H1 (cell line): ENCODE measurements at regions not wholly inside any gene's neighbourhood (a gene's known extent, or its start where the extent isn't known, plus 50 kb on each side); places are given as distances from the start of the nearest gene placed in this dataset.

Experiments used
- CTCF ChIA-PET: fragments of 300-600 bp; sonication (Branson Sonifier 250); formaldehyde crosslinking; loops from one replicate; lab custom pipeline; 2021; ENCODE audit not compliant: partially characterized antibody; lab: Charles Lee
- POLR2A ChIA-PET: fragments of 300-600 bp; sonication (Branson Sonifier 250); formaldehyde crosslinking; loops from one replicate; lab custom pipeline; 2021; ENCODE audit warnings: inconsistent platforms; ENCODE audit not compliant: partially characterized antibody; lab: Charles Lee
- DNase-seq, 2 experiments: peaks; one replicate each; pipeline versions ENCODE4 v3.0.0 to v3.0.0-alpha.2; 2010 to 2022; ENCODE audit warnings: low spot score in 2 of 2, low read depth in 1 of 2, mixed read lengths in 1 of 2
- FAIRE-seq: peaks from 2 replicates; lab custom pipeline; 2011; peaks lifted over from hg19 to GRCh38; lab: Jason Lieb, UNC
- H2AFZ ChIP-seq: 2 replicates; pipeline ENCODE4 v1.8.1; 2012; ENCODE audit warnings: low read length, inconsistent platforms
- H2AK5ac ChIP-seq: 2 replicates; pipeline ENCODE4 v1.6.1; 2013; ENCODE audit warnings: low read depth, low read length
- H2BK120ac ChIP-seq: replicated peaks from 2 replicates; pipeline ENCODE3; 2013; ENCODE audit warnings: low read depth, low read length, inconsistent platforms
- H2BK12ac ChIP-seq: 2 replicates; pipeline ENCODE4 v1.6.1; 2013; ENCODE audit warnings: low read depth, low read length
- H2BK15ac ChIP-seq: 2 replicates; pipeline ENCODE4 v1.6.1; 2013; ENCODE audit warnings: low read length
- H2BK20ac ChIP-seq: 2 replicates; pipeline ENCODE4 v1.6.1; 2013; ENCODE audit warnings: low read length
- H2BK5ac ChIP-seq: 2 replicates; pipeline ENCODE4 v1.6.1; 2013; ENCODE audit warnings: low read depth, low read length
- H3K14ac ChIP-seq: 2 replicates; pipeline ENCODE4 v1.6.1; 2013; ENCODE audit warnings: inconsistent platforms; ENCODE audit not compliant: insufficient read length
- H3K18ac ChIP-seq: 2 replicates; pipeline ENCODE4 v1.6.1; 2013; ENCODE audit warnings: low read length; ENCODE audit errors: extremely low read depth
- H3K23ac ChIP-seq: 2 replicates; pipeline ENCODE4 v1.6.1; 2013; ENCODE audit warnings: inconsistent platforms; ENCODE audit not compliant: insufficient read length
- H3K23me2 ChIP-seq: 2 replicates; pipeline ENCODE4 v1.6.1; 2013; ENCODE audit warnings: low read depth, low read length
- H3K27ac ChIP-seq: 2 replicates; pipeline ENCODE4 v1.6.1; 2011; ENCODE audit warnings: low read depth, low read length, inconsistent platforms
- H3K27me3 ChIP-seq, 4 experiments: replicated peaks in 1 of 4; 1 replicate in 1 of 4; 2 replicates in 3 of 4; pipeline versions ENCODE4 v1.6.1 to v1.8.1; 2011 to 2013; ENCODE audit warnings: low read length in 3 of 4, mild to moderate bottlenecking in 3 of 4, inconsistent platforms in 2 of 4, mixed read lengths in 2 of 4, moderate library complexity in 1 of 4; ENCODE audit not compliant: control insufficient read depth in 3 of 4, insufficient read depth in 3 of 4; ENCODE audit errors: extremely low read depth in 1 of 4
- H3K36me3 ChIP-seq, 4 experiments: 2 replicates each; pipeline versions ENCODE4 v1.6.1 to v1.8.1; 2011 to 2013; ENCODE audit warnings: mild to moderate bottlenecking in 4 of 4, low read length in 3 of 4, moderate library complexity in 2 of 4, control low read depth in 1 of 4, inconsistent platforms in 1 of 4; ENCODE audit not compliant: insufficient read depth in 4 of 4, control insufficient read depth in 2 of 4
- H3K4ac ChIP-seq: replicated peaks from 2 replicates; pipeline ENCODE3; 2013; ENCODE audit warnings: low read length, low read depth, mixed read lengths, inconsistent platforms; ENCODE audit not compliant: insufficient read length
- H3K4me1 ChIP-seq, 4 experiments: replicated peaks in 1 of 4; 1 replicate in 1 of 4; 2 replicates in 3 of 4; pipeline versions ENCODE4 v1.6.1 to v1.8.1; 2011 to 2013; ENCODE audit warnings: low read length in 3 of 4, inconsistent platforms in 2 of 4, mixed read lengths in 1 of 4; ENCODE audit not compliant: insufficient read depth in 4 of 4, control insufficient read depth in 3 of 4
- H3K4me2 ChIP-seq, 2 experiments: 2 replicates each; pipeline versions ENCODE4 v1.6.1 to v1.8.1; 2011 to 2013; ENCODE audit warnings: low read depth in 2 of 2, low read length in 2 of 2, control low read depth in 1 of 2, inconsistent platforms in 1 of 2, mild to moderate bottlenecking in 1 of 2; ENCODE audit not compliant: insufficient read depth in 1 of 2
- H3K4me3 ChIP-seq, 4 experiments: fragments of 200-600, 300-600 bp in 1 of 4; sonication (generic), shearing (Covaris generic), sonication (Bioruptor Twin) in 1 of 4; 2 replicates each; pipeline versions ENCODE4 v1.5.1 to v1.8.1; 2011 to 2016; ENCODE audit warnings: low read length in 4 of 4, low read depth in 3 of 4, control low read depth in 2 of 4, inconsistent platforms in 2 of 4, mild to moderate bottlenecking in 2 of 4, mixed read lengths in 1 of 4, moderate library complexity in 1 of 4; ENCODE audit not compliant: insufficient read depth in 2 of 4; ENCODE audit errors: extremely low read depth in 1 of 4
- H3K56ac ChIP-seq: replicated peaks from 2 replicates; pipeline ENCODE3; 2013; ENCODE audit warnings: low read depth, mild to moderate bottlenecking, mixed read lengths, low read length, inconsistent platforms; ENCODE audit not compliant: insufficient read length
- H3K79me1 ChIP-seq: 2 replicates; pipeline ENCODE4 v1.6.1; 2013; ENCODE audit warnings: low read depth, low read length, control low read depth
- H3K79me2 ChIP-seq, 2 experiments: 2 replicates each; pipeline versions ENCODE4 v1.6.1 to v1.8.1; 2012 to 2013; ENCODE audit warnings: low read length in 2 of 2, mild to moderate bottlenecking in 2 of 2, inconsistent platforms in 1 of 2; ENCODE audit not compliant: insufficient read depth in 2 of 2, control insufficient read depth in 1 of 2
- H3K9ac ChIP-seq, 4 experiments: replicated peaks in 1 of 4; 1 replicate in 1 of 4; 2 replicates in 3 of 4; pipeline versions ENCODE4 v1.6.1 to v1.8.1; 2011 to 2013; ENCODE audit warnings: low read depth in 3 of 4, low read length in 3 of 4, control low read depth in 2 of 4, mild to moderate bottlenecking in 2 of 4, moderate library complexity in 2 of 4, inconsistent platforms in 1 of 4; ENCODE audit errors: extremely low read depth in 1 of 4
- H3K9me3 ChIP-seq, 2 experiments: 2 replicates each; pipeline versions ENCODE4 v1.6.1 to v1.8.1; 2012 to 2013; ENCODE audit warnings: mild to moderate bottlenecking in 2 of 2, moderate library complexity in 2 of 2, control low read depth in 1 of 2, inconsistent platforms in 1 of 2, low read depth in 1 of 2, low read length in 1 of 2, mixed read lengths in 1 of 2; ENCODE audit not compliant: insufficient read depth in 2 of 2
- H4K20me1 ChIP-seq, 2 experiments: replicated peaks in 1 of 2; 2 replicates each; pipeline versions ENCODE3 to v1.8.1; 2011 to 2013; ENCODE audit warnings: inconsistent platforms in 2 of 2, low read length in 2 of 2, mild to moderate bottlenecking in 1 of 2; ENCODE audit not compliant: insufficient read depth in 2 of 2, control insufficient read depth in 1 of 2
- H4K5ac ChIP-seq: 2 replicates; pipeline ENCODE4 v1.6.1; 2013; ENCODE audit warnings: low read length, low read depth, mixed read lengths, inconsistent platforms; ENCODE audit not compliant: insufficient read length
- H4K8ac ChIP-seq: 2 replicates; pipeline ENCODE4 v1.8.0; 2013; ENCODE audit warnings: mild to moderate bottlenecking, moderate library complexity, low read length, inconsistent platforms; ENCODE audit not compliant: insufficient read depth; ENCODE audit errors: extremely low read depth
- H4K91ac ChIP-seq: replicated peaks from 2 replicates; pipeline ENCODE3; 2013; ENCODE audit warnings: low read length, mixed read lengths, inconsistent platforms; ENCODE audit not compliant: insufficient read length
- CBX5 ChIP-seq: fragments of 300-800, 300-1000 bp; sonication (generic); IDR thresholded peaks from 2 replicates; pipeline ENCODE4 v1.7.1; 2016; ENCODE audit warnings: antibody characterized with exemption, low read length, low read depth
- CREB1 ChIP-seq: IDR thresholded peaks from 2 replicates; pipeline ENCODE4 v1.6.1; 2012; ENCODE audit warnings: inconsistent platforms
- KDM5A ChIP-seq: fragments of 200-600 bp; IDR thresholded peaks from 2 replicates; pipeline ENCODE4 v1.7.1; 2012; ENCODE audit warnings: mild to moderate bottlenecking, low read length, inconsistent platforms, mixed read lengths
- POLR2A ChIP-seq, 2 experiments: IDR thresholded peaks; 1 replicate in 1 of 2; 2 replicates in 1 of 2; pipeline ENCODE4 v1.6.1; 2011; ENCODE audit warnings: low read depth in 2 of 2, low read length in 2 of 2, mild to moderate bottlenecking in 2 of 2; ENCODE audit errors: control extremely low read depth in 1 of 2
- POLR2AphosphoS5 ChIP-seq: IDR thresholded peaks from 2 replicates; pipeline ENCODE4 v1.6.1; 2011; ENCODE audit warnings: low read depth, low read length
- SIRT6 ChIP-seq: IDR thresholded peaks from one replicate; pipeline ENCODE4 v1.7.1; 2012; ENCODE audit warnings: low read length, inconsistent platforms
- SP4 ChIP-seq: IDR thresholded peaks from 2 replicates; pipeline ENCODE4 v1.6.1; 2012; ENCODE audit warnings: low read length, inconsistent platforms
- TAF1 ChIP-seq: IDR thresholded peaks from 2 replicates; pipeline ENCODE4 v1.6.1; 2011; ENCODE audit warnings: mild to moderate bottlenecking, low read depth, low read length
- TAF7 ChIP-seq: optimal IDR thresholded peaks from 2 replicates; pipeline ENCODE3; 2011; ENCODE audit warnings: low read depth, mild to moderate bottlenecking, inconsistent platforms, low read length, moderate library complexity, borderline replicate concordance
- WGBS, 2 experiments: shearing (Covaris generic) in 1 of 2; methylation state at CpG; one replicate each; pipeline versions ENCODE4 v1.1.6 to v1.1.7; 2013 to 2015; ENCODE audit warnings: low lambda C conversion rate in 2 of 2, mixed read lengths in 2 of 2, inconsistent platforms in 1 of 2, low coverage in 1 of 2, missing lambda C conversion rate in 1 of 2; ENCODE audit not compliant: insufficient replicate concordance in 2 of 2, insufficient coverage in 1 of 2, insufficient read length in 1 of 2; ENCODE audit errors: extremely low coverage in 1 of 2, missing lambda C conversion rate in 1 of 2; 5-methylcytosine and 5-hydroxymethylcytosine counted together

DNA sequence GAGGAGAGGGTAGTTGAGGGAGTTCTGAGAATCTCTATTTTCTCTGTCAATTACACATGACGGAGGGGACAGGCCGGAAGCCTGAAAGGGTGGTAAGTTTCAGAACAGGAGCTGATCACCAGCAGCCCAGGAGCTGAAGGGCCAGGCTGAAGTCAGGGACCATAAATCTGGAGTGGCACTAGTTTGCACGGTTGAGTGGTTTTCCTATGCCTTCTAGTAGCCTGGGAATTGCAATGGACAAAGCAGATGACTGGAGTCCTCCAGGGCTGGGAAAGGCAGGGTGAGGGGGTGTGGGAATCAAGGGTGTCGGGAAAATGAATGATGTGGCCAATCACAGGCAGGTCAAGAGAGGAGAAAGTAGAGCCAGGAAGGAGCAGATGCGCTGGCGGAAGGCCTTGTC, 72.5 kb downstream of the MAGEF1 start:
- Histone ChIP-seq H3K27me3 (peaks cover 0 to 3% (median 0%) of the 10 kb centered on the region in 4 experiments; a peak in 1 of 7 replicates), H4K20me1 (no peaks in the 10 kb centered on the region), H2BK5ac (no peak overlapping the region), H4K8ac (no peak overlapping the region), H3K14ac (no peak overlapping the region), H3K79me2 (no peaks in the 10 kb centered on the region), H3K4me2 (no peak overlapping the region), H3K9me3 (no peaks in the 10 kb centered on the region), H3K79me1 (no peaks in the 10 kb centered on the region), H2AK5ac (no peak overlapping the region), H3K23ac (no peak overlapping the region), H2BK12ac (no peak overlapping the region), H4K5ac (no peak overlapping the region), H3K4ac (no peak overlapping the region), H3K18ac (no peak overlapping the region), H2BK120ac (no peak overlapping the region), H3K56ac (no peak overlapping the region), H2BK15ac (no peak overlapping the region), H3K27ac (no peak overlapping the region), H3K9ac (no peak overlapping the region), H3K36me3 (no peaks in the 10 kb centered on the region), H3K4me1 (peaks cover 0 to 12% (median 8%) of the 10 kb centered on the region in 4 experiments; a peak in 6 of 7 replicates), H2BK20ac (no peak overlapping the region), H2AFZ (no peak overlapping the region), H3K4me3 (no peak overlapping the region), H4K91ac (no peak overlapping the region), H3K23me2 (peaks cover 1% of the 10 kb centered on the region; the same call in 1 of the 2 replicates)
- ChIA-PET POLR2A (no interaction called here), CTCF (interaction anchor here (0.8 to 2.1 kb wide), 2 partner anchors 78 to 139 kb away, joined by 3 to 9 read pairs; no protein-coding TSS in a partner anchor)
- 90% methylated on average over 6 of the region's 6 CpGs; no CpG with 5 or more reads in 1 of the 2 experiments for WGBS, 2 experiments
- no peak for FAIRE-seq
- no peak for DNase-seq
- no peak for TF ChIP-seq CBX5
- no peak for TF ChIP-seq CREB1
- no peak for TF ChIP-seq KDM5A
- no peak for TF ChIP-seq SIRT6
- TF ChIP-seq TAF1: no peak
- no peak for TF ChIP-seq POLR2A (IDR thresholded peaks at IDR 0.05; ENCODE audit: control extremely low read depth in 1 of 2, low read depth in 2 of 2, low read length in 2 of 2)
- TF ChIP-seq SP4: no peak
- no peak for TF ChIP-seq POLR2AphosphoS5
- TF ChIP-seq TAF7: no peak
